IPS DF 6.9 (cell line): ENCODE measurements at regions not wholly inside any gene's neighbourhood (a gene's known extent, or its start where the extent isn't known, plus 50 kb on each side); places are given as distances from the start of the nearest gene placed in this dataset.

Source experiments
- DNase-seq: peaks from one replicate; pipeline ENCODE4 v3.0.0-alpha.2; 2013; ENCODE audit warnings: low read depth, low spot score
- H3K27ac ChIP-seq: one replicate; pipeline ENCODE4 v1.5.1; 2013; ENCODE audit warnings: low read length, control low read depth
- H3K27me3 ChIP-seq: 2 replicates; pipeline ENCODE4 v1.6.1; 2013; ENCODE audit warnings: mild to moderate bottlenecking, low read length; ENCODE audit not compliant: control insufficient read depth, insufficient read depth
- H3K36me3 ChIP-seq: 2 replicates; pipeline ENCODE4 v1.6.1; 2013; ENCODE audit warnings: low read length; ENCODE audit not compliant: control insufficient read depth, insufficient read depth
- H3K4me1 ChIP-seq: 2 replicates; pipeline ENCODE4 v1.6.1; 2013; ENCODE audit warnings: low read length; ENCODE audit not compliant: control insufficient read depth, insufficient read depth
- H3K4me3 ChIP-seq: 2 replicates; pipeline ENCODE4 v1.5.1; 2013; ENCODE audit warnings: mild to moderate bottlenecking, low read length
- H3K9me3 ChIP-seq: 2 replicates; pipeline ENCODE4 v1.6.1; 2013; ENCODE audit warnings: low read length, inconsistent platforms; ENCODE audit not compliant: control insufficient read depth, insufficient read depth
- WGBS: extraction: QIAGEN DNeasy Blood & Tissue Kit; methylation state at CpG from one replicate; pipeline ENCODE4 v1.1.7; 2013; ENCODE audit warnings: mixed read lengths, missing lambda C conversion rate; ENCODE audit not compliant: insufficient read length, insufficient coverage; 5-methylcytosine and 5-hydroxymethylcytosine counted together

GRCh38 chr9:23321049-23321448, 505.0 kb downstream of the ELAVL2 start:
- no peak overlapping the region for H3K27ac ChIP-seq
- WGBS = no CpG with 5 or more reads among the region's 2 CpGs
- DNase-seq = no peak
- H3K4me1 ChIP-seq = no peaks in the 10 kb centered on the region
- H3K9me3 ChIP-seq = no peaks in the 10 kb centered on the region
- H3K27me3 ChIP-seq = no peaks in the 10 kb centered on the region
- no peak overlapping the region for H3K4me3 ChIP-seq
- H3K36me3 ChIP-seq = no peaks in the 10 kb centered on the region

- H3K27me3 ChIP-seq = no peaks in the 10 kb centered on the region
- H3K9me3 ChIP-seq = no peaks in the 10 kb centered on the region
- H3K27ac ChIP-seq = no peak overlapping the region
- DNase-seq = no peak
- no peaks in the 10 kb centered on the region for H3K4me1 ChIP-seq
- no CpG with 5 or more reads among the region's 4 CpGs for WGBS
- H3K4me3 ChIP-seq = no peak overlapping the region
- no peaks in the 10 kb centered on the region for H3K36me3 ChIP-seq
These were observed 503.6 kb downstream of the ELAVL2 start for GRCh38 chr9:23322392-23322791.

GRCh38 chr9:23324511-23324910, 501.5 kb downstream of the ELAVL2 start:
- Histone ChIP-seq H3K4me3 (no peak overlapping the region), H3K36me3 (no peaks in the 10 kb centered on the region), H3K9me3 (no peaks in the 10 kb centered on the region), H3K27ac (no peak overlapping the region), H3K27me3 (no peaks in the 10 kb centered on the region), H3K4me1 (no peaks in the 10 kb centered on the region)
- WGBS = no CpG with 5 or more reads among the region's 4 CpGs
- no peak for DNase-seq

GRCh38 chr9:23326597-23326996, 499.4 kb downstream of the ELAVL2 start:
- Histone ChIP-seq H3K4me1 (no peaks in the 10 kb centered on the region; the same call in 1 of the 2 replicates), H3K4me3 (no peak overlapping the region), H3K27ac (no peak overlapping the region), H3K36me3 (no peaks in the 10 kb centered on the region), H3K27me3 (no peaks in the 10 kb centered on the region), H3K9me3 (no peaks in the 10 kb centered on the region)
- DNase-seq = no peak
- WGBS = no CpG with 5 or more reads among the region's 3 CpGs

- H3K27me3 ChIP-seq = no peaks in the 10 kb centered on the region
- no peak for DNase-seq
- H3K36me3 ChIP-seq = no peaks in the 10 kb centered on the region
- H3K27ac ChIP-seq = no peak overlapping the region
- no peaks in the 10 kb centered on the region for H3K4me1 ChIP-seq
- no peaks in the 10 kb centered on the region for H3K9me3 ChIP-seq
- no CpG with 5 or more reads among the region's 3 CpGs for whole genome bisulfite sequencing
- no peak overlapping the region for H3K4me3 ChIP-seq
These were observed 484.7 kb downstream of the ELAVL2 start for GRCh38 chr9:23341346-23341745.

- no peaks in the 10 kb centered on the region for H3K9me3 ChIP-seq
- H3K27ac ChIP-seq = no peak overlapping the region
- no CpG with 5 or more reads among the region's 1 CpG for WGBS
- H3K36me3 ChIP-seq = no peaks in the 10 kb centered on the region
- no peaks in the 10 kb centered on the region for H3K4me1 ChIP-seq
- H3K4me3 ChIP-seq = no peak overlapping the region
- no peaks in the 10 kb centered on the region for H3K27me3 ChIP-seq
- no peak for DNase-seq
These were observed 483.7 kb downstream of the ELAVL2 start for GRCh38 chr9:23342291-23342690.

GRCh38 chr9:23343226-23343625, 482.8 kb downstream of the ELAVL2 start:
- no peak for DNase-seq
- H3K27ac ChIP-seq = no peak overlapping the region
- no peaks in the 10 kb centered on the region for H3K4me1 ChIP-seq
- no peaks in the 10 kb centered on the region for H3K9me3 ChIP-seq
- no peak overlapping the region for H3K4me3 ChIP-seq
- no CpG with 5 or more reads among the region's 1 CpG for WGBS
- H3K36me3 ChIP-seq = no peaks in the 10 kb centered on the region
- H3K27me3 ChIP-seq = no peaks in the 10 kb centered on the region

- Histone ChIP-seq H3K4me1 (no peaks in the 10 kb centered on the region), H3K4me3 (no peak overlapping the region), H3K36me3 (no peaks in the 10 kb centered on the region), H3K27me3 (no peaks in the 10 kb centered on the region), H3K27ac (no peak overlapping the region), H3K9me3 (no peaks in the 10 kb centered on the region)
- WGBS = no CpG with 5 or more reads among the region's 1 CpG
- no peak for DNase-seq
These were observed 464.9 kb downstream of the ELAVL2 start for GRCh38 chr9:23361096-23361495.

- no peak for DNase-seq
- no peak overlapping the region for H3K27ac ChIP-seq
- no CpG with 5 or more reads among the region's 1 CpG for whole genome bisulfite sequencing
- no peak overlapping the region for H3K4me3 ChIP-seq
- H3K4me1 ChIP-seq = no peaks in the 10 kb centered on the region
- no peaks in the 10 kb centered on the region for H3K9me3 ChIP-seq
- no peaks in the 10 kb centered on the region for H3K27me3 ChIP-seq
- H3K36me3 ChIP-seq = no peaks in the 10 kb centered on the region
These were observed 453.3 kb downstream of the ELAVL2 start for GRCh38 chr9:23372703-23373102.

GRCh38 chr9:23375511-23375910, 450.5 kb downstream of the ELAVL2 start:
- no peak overlapping the region for H3K4me3 ChIP-seq
- H3K27ac ChIP-seq = no peak overlapping the region
- no peaks in the 10 kb centered on the region for H3K9me3 ChIP-seq
- H3K27me3 ChIP-seq = no peaks in the 10 kb centered on the region
- no peak for DNase-seq
- WGBS = no CpG with 5 or more reads among the region's 2 CpGs
- no peaks in the 10 kb centered on the region for H3K4me1 ChIP-seq
- H3K36me3 ChIP-seq = no peaks in the 10 kb centered on the region

- H3K27ac ChIP-seq = no peak overlapping the region
- no peaks in the 10 kb centered on the region for H3K4me1 ChIP-seq
- no CpG with 5 or more reads among the region's 4 CpGs for WGBS
These were observed 446.2 kb downstream of the ELAVL2 start for GRCh38 chr9:23379842-23380241.

More at GRCh38 chr9:23379842-23380241, 446.2 kb downstream of the ELAVL2 start:
- Histone ChIP-seq H3K27me3 (no peaks in the 10 kb centered on the region), H3K36me3 (no peaks in the 10 kb centered on the region), H3K4me3 (no peak overlapping the region), H3K9me3 (no peaks in the 10 kb centered on the region)
- DNase-seq = no peak
